Osteoblast (primary cell): ENCODE measurements at regions not wholly inside any gene's neighbourhood (a gene's known extent, or its start where the extent isn't known, plus 50 kb on each side); places are given as distances from the start of the nearest gene placed in this dataset.

Experiments
- DNase-seq: peaks from one replicate; pipeline ENCODE4 v3.0.0; 2011; ENCODE audit warnings: low spot score, mixed read lengths; ENCODE audit not compliant: insufficient read length; ENCODE audit errors: missing footprints
- H2AFZ ChIP-seq: 2 replicates; pipeline ENCODE4 v1.6.0; 2011; ENCODE audit warnings: mild to moderate bottlenecking, low read length
- H3K27ac ChIP-seq: 2 replicates; pipeline ENCODE4 v1.5.1; 2011; ENCODE audit warnings: mild to moderate bottlenecking, low read depth, low read length, moderate library complexity
- H3K27me3 ChIP-seq: 2 replicates; pipeline ENCODE4 v1.6.0; 2012; ENCODE audit warnings: mild to moderate bottlenecking, control low read depth, inconsistent platforms, low read length, moderate library complexity; ENCODE audit not compliant: insufficient read depth
- H3K36me3 ChIP-seq: 2 replicates; pipeline ENCODE4 v1.5.1; 2011; ENCODE audit warnings: mild to moderate bottlenecking, low read length, control low read depth, moderate library complexity; ENCODE audit not compliant: insufficient read depth
- H3K4me1 ChIP-seq: 2 replicates; pipeline ENCODE4 v1.5.1; 2011; ENCODE audit warnings: mild to moderate bottlenecking, low read length, control low read depth, moderate library complexity; ENCODE audit not compliant: insufficient read depth
- H3K4me2 ChIP-seq: 2 replicates; pipeline ENCODE4 v1.6.0; 2011; ENCODE audit warnings: mild to moderate bottlenecking, low read length; ENCODE audit not compliant: insufficient read depth
- H3K4me3 ChIP-seq: fragments of 200-600 bp; sonication (generic); 3 replicates; pipeline ENCODE4 v1.5.1; 2012; ENCODE audit warnings: mild to moderate bottlenecking, low read length, inconsistent platforms; ENCODE audit not compliant: insufficient read depth
- H3K79me2 ChIP-seq: 2 replicates; pipeline ENCODE4 v1.6.0; 2012; ENCODE audit warnings: mild to moderate bottlenecking, low read length, control low read depth, inconsistent platforms; ENCODE audit not compliant: insufficient read depth
- H3K9me3 ChIP-seq: 2 replicates; pipeline ENCODE4 v1.5.1; 2011; ENCODE audit warnings: low read depth, low read length, control low read depth
- H4K20me1 ChIP-seq: 2 replicates; pipeline ENCODE4 v1.6.0; 2012; ENCODE audit warnings: mild to moderate bottlenecking, low read length, control low read depth; ENCODE audit not compliant: insufficient read depth
- CTCF ChIP-seq: IDR thresholded peaks from 2 replicates; pipeline ENCODE4 v1.5.1; 2011; ENCODE audit warnings: mild to moderate bottlenecking, low read depth, low read length, moderate library complexity; ENCODE audit errors: extremely low read depth

GRCh38 chr2:224252631-224253030, 149.3 kb downstream of the FAM124B start:
- no peak overlapping the region for H3K4me2 ChIP-seq
- TF ChIP-seq CTCF: no peak
- H3K9me3 ChIP-seq: no peaks in the 10 kb centered on the region
- no peak overlapping the region for H3K4me3 ChIP-seq
- H4K20me1 ChIP-seq: no peaks in the 10 kb centered on the region
- no peaks in the 10 kb centered on the region for H3K36me3 ChIP-seq
- H2AFZ ChIP-seq: no peak overlapping the region
- H3K27ac ChIP-seq: no peak overlapping the region
- peak; percentile 42 for DNase-seq
- no peaks in the 10 kb centered on the region for H3K79me2 ChIP-seq
- peaks cover 23% of the 10 kb centered on the region for H3K4me1 ChIP-seq
- no peaks in the 10 kb centered on the region for H3K27me3 ChIP-seq

- H3K27me3 ChIP-seq: no peaks in the 10 kb centered on the region
- H3K27ac ChIP-seq: no peak overlapping the region
- H3K4me2 ChIP-seq: no peak overlapping the region
- no peaks in the 10 kb centered on the region for H3K36me3 ChIP-seq
- H4K20me1 ChIP-seq: no peaks in the 10 kb centered on the region
- no peaks in the 10 kb centered on the region for H3K79me2 ChIP-seq
- H3K9me3 ChIP-seq: no peaks in the 10 kb centered on the region
- DNase-seq: no peak
- H2AFZ ChIP-seq: no peak overlapping the region
- TF ChIP-seq CTCF: no peak
- no peak overlapping the region for H3K4me3 ChIP-seq
- peaks cover 9% of the 10 kb centered on the region for H3K4me1 ChIP-seq
Measured at GRCh38 chr2:224248944-224249371, 152.9 kb downstream of the FAM124B start.

- Histone ChIP-seq H3K9me3 (no peaks in the 10 kb centered on the region), H3K4me1 (no peaks in the 10 kb centered on the region), H3K27me3 (no peaks in the 10 kb centered on the region), H3K4me3 (no peak overlapping the region), H3K36me3 (no peaks in the 10 kb centered on the region), H3K27ac (no peak overlapping the region), H4K20me1 (no peaks in the 10 kb centered on the region), H2AFZ (no peak overlapping the region), H3K79me2 (no peaks in the 10 kb centered on the region), H3K4me2 (no peak overlapping the region)
- DNase-seq: peak; percentile 38
- no peak for TF ChIP-seq CTCF
Measured at GRCh38 chr2:224242561-224242960, 159.3 kb downstream of the FAM124B start.

GRCh38 chr2:224241812-224242211, 160.1 kb downstream of the FAM124B start:
- no peak overlapping the region for H2AFZ ChIP-seq
- no peaks in the 10 kb centered on the region for H3K79me2 ChIP-seq
- no peaks in the 10 kb centered on the region for H3K36me3 ChIP-seq
- H4K20me1 ChIP-seq: no peaks in the 10 kb centered on the region
- DNase-seq: no peak
- H3K4me1 ChIP-seq: no peaks in the 10 kb centered on the region
- H3K27me3 ChIP-seq: no peaks in the 10 kb centered on the region
- no peak overlapping the region for H3K4me3 ChIP-seq
- no peak for TF ChIP-seq CTCF
- no peak overlapping the region for H3K4me2 ChIP-seq
- H3K27ac ChIP-seq: no peak overlapping the region
- no peaks in the 10 kb centered on the region for H3K9me3 ChIP-seq
